H1 (cell line): ENCODE measurements at regions not wholly inside any gene's neighbourhood (a gene's known extent, or its start where the extent isn't known, plus 50 kb on each side); places are given as distances from the start of the nearest gene placed in this dataset.

ENCODE experiments used
- CTCF ChIA-PET: fragments of 300-600 bp; sonication (Branson Sonifier 250); formaldehyde crosslinking; loops from one replicate; lab custom pipeline; 2021; ENCODE audit not compliant: partially characterized antibody; lab: Charles Lee
- POLR2A ChIA-PET: fragments of 300-600 bp; sonication (Branson Sonifier 250); formaldehyde crosslinking; loops from one replicate; lab custom pipeline; 2021; ENCODE audit warnings: inconsistent platforms; ENCODE audit not compliant: partially characterized antibody; lab: Charles Lee
- DNase-seq, 2 experiments: peaks; one replicate each; pipeline versions ENCODE4 v3.0.0 to v3.0.0-alpha.2; 2010 to 2022; ENCODE audit warnings: low spot score in 2 of 2, low read depth in 1 of 2, mixed read lengths in 1 of 2
- FAIRE-seq: peaks from 2 replicates; lab custom pipeline; 2011; peaks lifted over from hg19 to GRCh38; lab: Jason Lieb, UNC
- H2AFZ ChIP-seq: 2 replicates; pipeline ENCODE4 v1.8.1; 2012; ENCODE audit warnings: low read length, inconsistent platforms
- H2AK5ac ChIP-seq: 2 replicates; pipeline ENCODE4 v1.6.1; 2013; ENCODE audit warnings: low read depth, low read length
- H2BK120ac ChIP-seq: replicated peaks from 2 replicates; pipeline ENCODE3; 2013; ENCODE audit warnings: low read depth, low read length, inconsistent platforms
- H2BK12ac ChIP-seq: 2 replicates; pipeline ENCODE4 v1.6.1; 2013; ENCODE audit warnings: low read depth, low read length
- H2BK15ac ChIP-seq: 2 replicates; pipeline ENCODE4 v1.6.1; 2013; ENCODE audit warnings: low read length
- H2BK20ac ChIP-seq: 2 replicates; pipeline ENCODE4 v1.6.1; 2013; ENCODE audit warnings: low read length
- H2BK5ac ChIP-seq: 2 replicates; pipeline ENCODE4 v1.6.1; 2013; ENCODE audit warnings: low read depth, low read length
- H3K14ac ChIP-seq: 2 replicates; pipeline ENCODE4 v1.6.1; 2013; ENCODE audit warnings: inconsistent platforms; ENCODE audit not compliant: insufficient read length
- H3K18ac ChIP-seq: 2 replicates; pipeline ENCODE4 v1.6.1; 2013; ENCODE audit warnings: low read length; ENCODE audit errors: extremely low read depth
- H3K23ac ChIP-seq: 2 replicates; pipeline ENCODE4 v1.6.1; 2013; ENCODE audit warnings: inconsistent platforms; ENCODE audit not compliant: insufficient read length
- H3K23me2 ChIP-seq: 2 replicates; pipeline ENCODE4 v1.6.1; 2013; ENCODE audit warnings: low read depth, low read length
- H3K27ac ChIP-seq: 2 replicates; pipeline ENCODE4 v1.6.1; 2011; ENCODE audit warnings: low read depth, low read length, inconsistent platforms
- H3K27me3 ChIP-seq, 4 experiments: replicated peaks in 1 of 4; 1 replicate in 1 of 4; 2 replicates in 3 of 4; pipeline versions ENCODE4 v1.6.1 to v1.8.1; 2011 to 2013; ENCODE audit warnings: low read length in 3 of 4, mild to moderate bottlenecking in 3 of 4, inconsistent platforms in 2 of 4, mixed read lengths in 2 of 4, moderate library complexity in 1 of 4; ENCODE audit not compliant: control insufficient read depth in 3 of 4, insufficient read depth in 3 of 4; ENCODE audit errors: extremely low read depth in 1 of 4
- H3K36me3 ChIP-seq, 4 experiments: 2 replicates each; pipeline versions ENCODE4 v1.6.1 to v1.8.1; 2011 to 2013; ENCODE audit warnings: mild to moderate bottlenecking in 4 of 4, low read length in 3 of 4, moderate library complexity in 2 of 4, control low read depth in 1 of 4, inconsistent platforms in 1 of 4; ENCODE audit not compliant: insufficient read depth in 4 of 4, control insufficient read depth in 2 of 4
- H3K4ac ChIP-seq: replicated peaks from 2 replicates; pipeline ENCODE3; 2013; ENCODE audit warnings: low read length, low read depth, mixed read lengths, inconsistent platforms; ENCODE audit not compliant: insufficient read length
- H3K4me1 ChIP-seq, 4 experiments: replicated peaks in 1 of 4; 1 replicate in 1 of 4; 2 replicates in 3 of 4; pipeline versions ENCODE4 v1.6.1 to v1.8.1; 2011 to 2013; ENCODE audit warnings: low read length in 3 of 4, inconsistent platforms in 2 of 4, mixed read lengths in 1 of 4; ENCODE audit not compliant: insufficient read depth in 4 of 4, control insufficient read depth in 3 of 4
- H3K4me2 ChIP-seq, 2 experiments: 2 replicates each; pipeline versions ENCODE4 v1.6.1 to v1.8.1; 2011 to 2013; ENCODE audit warnings: low read depth in 2 of 2, low read length in 2 of 2, control low read depth in 1 of 2, inconsistent platforms in 1 of 2, mild to moderate bottlenecking in 1 of 2; ENCODE audit not compliant: insufficient read depth in 1 of 2
- H3K4me3 ChIP-seq, 4 experiments: fragments of 200-600, 300-600 bp in 1 of 4; sonication (generic), shearing (Covaris generic), sonication (Bioruptor Twin) in 1 of 4; 2 replicates each; pipeline versions ENCODE4 v1.5.1 to v1.8.1; 2011 to 2016; ENCODE audit warnings: low read length in 4 of 4, low read depth in 3 of 4, control low read depth in 2 of 4, inconsistent platforms in 2 of 4, mild to moderate bottlenecking in 2 of 4, mixed read lengths in 1 of 4, moderate library complexity in 1 of 4; ENCODE audit not compliant: insufficient read depth in 2 of 4; ENCODE audit errors: extremely low read depth in 1 of 4
- H3K56ac ChIP-seq: replicated peaks from 2 replicates; pipeline ENCODE3; 2013; ENCODE audit warnings: low read depth, mild to moderate bottlenecking, mixed read lengths, low read length, inconsistent platforms; ENCODE audit not compliant: insufficient read length
- H3K79me1 ChIP-seq: 2 replicates; pipeline ENCODE4 v1.6.1; 2013; ENCODE audit warnings: low read depth, low read length, control low read depth
- H3K79me2 ChIP-seq, 2 experiments: 2 replicates each; pipeline versions ENCODE4 v1.6.1 to v1.8.1; 2012 to 2013; ENCODE audit warnings: low read length in 2 of 2, mild to moderate bottlenecking in 2 of 2, inconsistent platforms in 1 of 2; ENCODE audit not compliant: insufficient read depth in 2 of 2, control insufficient read depth in 1 of 2
- H3K9ac ChIP-seq, 4 experiments: replicated peaks in 1 of 4; 1 replicate in 1 of 4; 2 replicates in 3 of 4; pipeline versions ENCODE4 v1.6.1 to v1.8.1; 2011 to 2013; ENCODE audit warnings: low read depth in 3 of 4, low read length in 3 of 4, control low read depth in 2 of 4, mild to moderate bottlenecking in 2 of 4, moderate library complexity in 2 of 4, inconsistent platforms in 1 of 4; ENCODE audit errors: extremely low read depth in 1 of 4
- H3K9me3 ChIP-seq, 2 experiments: 2 replicates each; pipeline versions ENCODE4 v1.6.1 to v1.8.1; 2012 to 2013; ENCODE audit warnings: mild to moderate bottlenecking in 2 of 2, moderate library complexity in 2 of 2, control low read depth in 1 of 2, inconsistent platforms in 1 of 2, low read depth in 1 of 2, low read length in 1 of 2, mixed read lengths in 1 of 2; ENCODE audit not compliant: insufficient read depth in 2 of 2
- H4K20me1 ChIP-seq, 2 experiments: replicated peaks in 1 of 2; 2 replicates each; pipeline versions ENCODE3 to v1.8.1; 2011 to 2013; ENCODE audit warnings: inconsistent platforms in 2 of 2, low read length in 2 of 2, mild to moderate bottlenecking in 1 of 2; ENCODE audit not compliant: insufficient read depth in 2 of 2, control insufficient read depth in 1 of 2
- H4K5ac ChIP-seq: 2 replicates; pipeline ENCODE4 v1.6.1; 2013; ENCODE audit warnings: low read length, low read depth, mixed read lengths, inconsistent platforms; ENCODE audit not compliant: insufficient read length
- H4K8ac ChIP-seq: 2 replicates; pipeline ENCODE4 v1.8.0; 2013; ENCODE audit warnings: mild to moderate bottlenecking, moderate library complexity, low read length, inconsistent platforms; ENCODE audit not compliant: insufficient read depth; ENCODE audit errors: extremely low read depth
- H4K91ac ChIP-seq: replicated peaks from 2 replicates; pipeline ENCODE3; 2013; ENCODE audit warnings: low read length, mixed read lengths, inconsistent platforms; ENCODE audit not compliant: insufficient read length
- BRCA1 ChIP-seq: IDR thresholded peaks from 2 replicates; pipeline ENCODE4 v1.6.1; 2012; ENCODE audit warnings: low read depth, low read length, improper control_type of control experiment
- HDAC2 ChIP-seq, 2 experiments: fragments of 300-600 bp in 1 of 2; sonication (generic) in 1 of 2; IDR thresholded peaks; 2 replicates each; pipeline ENCODE4 v1.6.1; 2011 to 2012; ENCODE audit warnings: low read depth in 2 of 2, low read length in 2 of 2, mild to moderate bottlenecking in 2 of 2, moderate library complexity in 2 of 2, borderline replicate concordance in 1 of 2, inconsistent platforms in 1 of 2
- JUND ChIP-seq: IDR thresholded peaks from 2 replicates; pipeline ENCODE4 v1.6.1; 2011; ENCODE audit warnings: mild to moderate bottlenecking, improper control_type of control experiment, low read length
- KDM5A ChIP-seq: fragments of 200-600 bp; IDR thresholded peaks from 2 replicates; pipeline ENCODE4 v1.7.1; 2012; ENCODE audit warnings: mild to moderate bottlenecking, low read length, inconsistent platforms, mixed read lengths
- NRF1 ChIP-seq: IDR thresholded peaks from 2 replicates; pipeline ENCODE4 v1.6.1; 2011; ENCODE audit warnings: mild to moderate bottlenecking, low read depth, low read length, improper control_type of control experiment
- POLR2A ChIP-seq, 2 experiments: IDR thresholded peaks; 1 replicate in 1 of 2; 2 replicates in 1 of 2; pipeline ENCODE4 v1.6.1; 2011; ENCODE audit warnings: low read depth in 2 of 2, low read length in 2 of 2, mild to moderate bottlenecking in 2 of 2; ENCODE audit errors: control extremely low read depth in 1 of 2
- RBBP5 ChIP-seq: IDR thresholded peaks from 2 replicates; pipeline ENCODE4 v1.7.1; 2012; ENCODE audit warnings: low read depth, mild to moderate bottlenecking, inconsistent platforms, low read length, moderate library complexity, borderline replicate concordance
- RFX5 ChIP-seq: IDR thresholded peaks from 2 replicates; pipeline ENCODE4 v1.6.1; 2011; ENCODE audit warnings: low read depth, low read length, improper control_type of control experiment, borderline replicate concordance
- SIX5 ChIP-seq: IDR thresholded peaks from 2 replicates; pipeline ENCODE4 v1.6.1; 2011; ENCODE audit warnings: mild to moderate bottlenecking, low read depth, low read length
- SP2 ChIP-seq: IDR thresholded peaks from 2 replicates; pipeline ENCODE4 v1.6.1; 2012; ENCODE audit warnings: mild to moderate bottlenecking, low read length, inconsistent platforms
- SUZ12 ChIP-seq: fragments of 200-600 bp; sonication (generic); IDR thresholded peaks from 2 replicates; pipeline ENCODE4 v1.6.1; 2012; ENCODE audit warnings: mild to moderate bottlenecking, inconsistent platforms, low read length, moderate library complexity, mixed read lengths
- WGBS, 2 experiments: shearing (Covaris generic) in 1 of 2; methylation state at CpG; one replicate each; pipeline versions ENCODE4 v1.1.6 to v1.1.7; 2013 to 2015; ENCODE audit warnings: low lambda C conversion rate in 2 of 2, mixed read lengths in 2 of 2, inconsistent platforms in 1 of 2, low coverage in 1 of 2, missing lambda C conversion rate in 1 of 2; ENCODE audit not compliant: insufficient replicate concordance in 2 of 2, insufficient coverage in 1 of 2, insufficient read length in 1 of 2; ENCODE audit errors: extremely low coverage in 1 of 2, missing lambda C conversion rate in 1 of 2; 5-methylcytosine and 5-hydroxymethylcytosine counted together
- TF ChIP-seq, protein P1 (sequence below): IDR thresholded peaks from 2 replicates; pipeline ENCODE4 v1.6.1; 2011; ENCODE audit warnings: low read depth, mild to moderate bottlenecking, low read length; ENCODE audit not compliant: insufficient read depth
- TF ChIP-seq, protein P2 (sequence below): IDR thresholded peaks from 2 replicates; pipeline ENCODE4 v1.6.1; 2012; ENCODE audit warnings: inconsistent platforms

DNA sequence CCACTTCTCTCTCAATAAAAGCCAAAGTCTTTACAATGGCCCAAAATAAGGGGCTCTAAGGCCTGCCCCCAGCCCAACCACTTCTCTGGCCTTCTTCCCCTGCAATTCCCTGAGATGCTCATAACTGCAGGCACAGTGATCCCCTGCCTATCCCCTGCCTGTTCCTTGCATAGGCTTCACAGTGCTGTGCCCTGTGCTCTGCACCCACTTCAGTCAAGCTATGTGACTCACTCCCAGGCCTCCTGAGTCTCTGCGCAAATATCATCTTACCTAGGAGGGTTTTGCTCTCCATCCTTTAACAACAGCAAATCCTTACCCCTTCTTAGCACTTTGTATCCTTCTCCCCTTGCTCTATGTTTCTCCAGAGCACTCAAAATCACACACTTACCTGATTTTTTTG is 242.2 kb downstream of the MSRB3 start:
- DNase-seq: no peak
- Histone ChIP-seq H3K9ac (no peak overlapping the region), H4K5ac (no peak overlapping the region), H2BK15ac (no peak overlapping the region), H4K20me1 (no peaks in the 10 kb centered on the region), H2AFZ (no peak overlapping the region), H3K18ac (no peak overlapping the region), H3K4me2 (no peak overlapping the region), H3K14ac (no peak overlapping the region), H3K4me3 (no peak overlapping the region), H2BK120ac (no peak overlapping the region), H3K27ac (no peak overlapping the region), H2BK12ac (no peak overlapping the region; the same call in 1 of the 2 replicates), H3K79me2 (no peaks in the 10 kb centered on the region), H3K27me3 (no peaks in the 10 kb centered on the region), H3K23ac (no peak overlapping the region), H3K36me3 (no peaks in the 10 kb centered on the region), H3K9me3 (no peaks in the 10 kb centered on the region), H3K79me1 (no peaks in the 10 kb centered on the region), H3K56ac (no peak overlapping the region), H2AK5ac (no peak overlapping the region), H3K23me2 (no peaks in the 10 kb centered on the region), H2BK20ac (no peak overlapping the region), H4K8ac (peak overlapping the region; percentile 79), H3K4me1 (no peaks in the 10 kb centered on the region; a peak in 2 of 7 replicates), H4K91ac (no peak overlapping the region), H2BK5ac (no peak overlapping the region), H3K4ac (no peak overlapping the region)
- 100% methylated on average over 1 of the region's 1 CpG; no CpG with 5 or more reads in 1 of the 2 experiments for WGBS, 2 experiments
- ChIA-PET POLR2A (no interaction called here), CTCF (interaction anchor here (0.8 to 1.5 kb wide), 3 partner anchors 9 to 400 kb away, joined by 3 read pairs; partner anchors contain the start of gene WIF1)
- no peak for FAIRE-seq
- TF ChIP-seq NRF1: no peak
- TF ChIP-seq BRCA1: no peak
- TF ChIP-seq, protein P1, sequence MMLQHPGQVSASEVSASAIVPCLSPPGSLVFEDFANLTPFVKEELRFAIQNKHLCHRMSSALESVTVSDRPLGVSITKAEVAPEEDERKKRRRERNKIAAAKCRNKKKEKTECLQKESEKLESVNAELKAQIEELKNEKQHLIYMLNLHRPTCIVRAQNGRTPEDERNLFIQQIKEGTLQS: no peak
- no peak for TF ChIP-seq SIX5
- TF ChIP-seq KDM5A: no peak
- no peak for TF ChIP-seq RBBP5
- no peak for TF ChIP-seq JUND
- TF ChIP-seq HDAC2 (IDR thresholded peaks at IDR 0.05; ENCODE audit: borderline replicate concordance in 1 of 2, low read depth in 2 of 2, low read length in 2 of 2): no peak
- no peak for TF ChIP-seq RFX5
- no peak for TF ChIP-seq SP2
- TF ChIP-seq SUZ12: no peak
- TF ChIP-seq POLR2A (IDR thresholded peaks at IDR 0.05; ENCODE audit: control extremely low read depth in 1 of 2, low read depth in 2 of 2, low read length in 2 of 2): no peak
- TF ChIP-seq, protein P2, sequence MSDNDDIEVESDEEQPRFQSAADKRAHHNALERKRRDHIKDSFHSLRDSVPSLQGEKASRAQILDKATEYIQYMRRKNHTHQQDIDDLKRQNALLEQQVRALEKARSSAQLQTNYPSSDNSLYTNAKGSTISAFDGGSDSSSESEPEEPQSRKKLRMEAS: no peak
